ENCODE measurements at regions not wholly inside any gene's neighbourhood (a gene's known extent, or its start where the extent isn't known, plus 50 kb on each side); places are given as distances from the start of the nearest gene placed in this dataset.
"Not testable (repeated sequence)": the region's sequence is repeated elsewhere in the genome, so short reads cannot be mapped to it uniquely, and the experiment has no call there.

GRCh38 chr2:52343010-52343409, 1311.1 kb upstream of the NRXN1 start:
- no peak for FAIRE-seq

DNA sequence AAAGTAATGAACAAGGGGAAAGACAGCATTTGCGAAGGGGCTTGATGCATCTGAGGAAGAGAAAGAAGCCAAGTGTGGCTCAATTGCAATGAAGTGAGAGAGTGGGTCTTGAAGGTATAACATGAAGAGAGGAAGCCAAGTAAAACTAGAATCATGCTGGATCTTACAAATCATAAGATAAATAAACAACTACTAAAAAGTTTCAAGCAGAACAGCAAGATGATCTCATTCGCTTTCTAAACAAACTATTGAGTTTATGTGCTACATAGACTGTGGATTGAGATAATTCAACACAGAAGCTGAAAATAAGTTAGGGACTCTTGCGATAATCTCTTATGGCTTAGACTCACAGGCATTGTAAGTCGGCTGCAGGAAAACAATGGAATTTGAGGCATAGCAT, 1310.5 kb upstream of the NRXN1 start:
- FAIRE-seq: no peak

DNA sequence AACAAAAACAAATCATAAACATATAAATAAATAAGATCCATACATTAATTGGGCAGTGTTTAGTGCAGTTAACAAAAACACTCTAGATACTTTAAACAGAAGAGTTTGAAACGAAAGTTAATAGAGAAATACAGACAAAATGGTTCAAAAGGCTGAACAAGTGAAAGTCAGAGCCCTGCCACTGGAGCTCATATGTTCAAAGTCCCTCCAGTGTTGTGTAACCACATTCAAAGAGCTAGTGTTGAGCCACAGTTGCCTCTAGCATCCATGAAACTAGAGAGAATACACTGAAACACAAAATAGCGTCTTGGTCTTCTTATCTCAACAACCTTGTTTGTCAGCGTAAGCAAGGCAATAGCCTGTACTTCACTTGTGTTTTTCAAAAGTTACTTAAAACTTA, 1309.8 kb upstream of the NRXN1 start:
- no peak for FAIRE-seq

GRCh38 chr2:52340171-52340570, 1308.2 kb upstream of the NRXN1 start:
- no peak for FAIRE-seq

GRCh38 chr2:52337786-52338185, 1305.9 kb upstream of the NRXN1 start:
- FAIRE-seq: not testable (repeated sequence)

DNA sequence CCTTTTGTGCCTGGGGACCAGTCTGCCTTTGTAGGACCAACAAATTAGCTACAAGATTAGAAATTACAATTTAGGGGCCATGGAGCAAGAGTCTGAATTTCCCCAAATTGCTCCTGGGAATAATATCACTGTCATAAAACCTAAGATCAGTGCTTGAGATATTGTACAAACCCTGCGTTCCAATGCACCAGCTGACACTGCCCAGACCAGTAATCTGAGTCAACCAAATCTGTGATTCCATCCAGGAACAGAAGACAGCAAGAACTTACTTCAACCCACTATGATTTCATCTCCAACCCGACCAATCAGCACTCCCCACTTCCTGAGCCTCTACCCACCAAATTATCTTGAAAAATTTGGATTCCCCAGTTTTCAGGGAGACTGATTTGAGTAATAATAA, 1305.0 kb upstream of the NRXN1 start:
- no peak for FAIRE-seq

- FAIRE-seq: no peak
Observed at GRCh38 chr2:52335727-52336126, 1303.8 kb upstream of the NRXN1 start.

- no peak for FAIRE-seq
Observed at GRCh38 chr2:52334185-52334584, 1302.3 kb upstream of the NRXN1 start.

DNA sequence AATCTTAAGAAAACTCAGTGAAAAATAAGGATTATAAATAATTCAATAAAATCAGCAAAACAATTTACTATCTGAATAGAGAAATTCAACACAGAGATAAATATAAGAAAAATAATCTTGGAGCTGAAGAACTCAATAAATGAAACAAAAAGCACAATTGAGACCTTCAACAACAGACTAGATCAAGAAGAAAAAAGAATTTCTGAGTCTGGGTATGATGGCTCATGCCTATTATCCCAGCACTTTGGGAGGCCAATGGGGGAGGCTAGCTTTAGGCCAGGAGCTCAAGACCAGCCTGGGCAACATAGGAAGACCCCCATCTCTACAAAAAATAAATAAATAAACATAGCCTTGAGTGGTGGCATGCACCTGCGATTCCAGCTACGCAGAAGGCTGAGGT, 1295.7 kb upstream of the NRXN1 start:
- no peak for FAIRE-seq

GRCh38 chr2:52314231-52314630, 1282.3 kb upstream of the NRXN1 start:
- no peak for FAIRE-seq

- FAIRE-seq: no peak
Observed at GRCh38 chr2:52312486-52312885, 1280.6 kb upstream of the NRXN1 start.

- FAIRE-seq: no peak
Observed at GRCh38 chr2:52311862-52312261, 1279.9 kb upstream of the NRXN1 start.

- FAIRE-seq: no peak
Observed at GRCh38 chr2:52308156-52308555, 1276.2 kb upstream of the NRXN1 start.

GRCh38 chr2:52294628-52295027, 1262.7 kb upstream of the NRXN1 start:
- no peak for FAIRE-seq

DNA sequence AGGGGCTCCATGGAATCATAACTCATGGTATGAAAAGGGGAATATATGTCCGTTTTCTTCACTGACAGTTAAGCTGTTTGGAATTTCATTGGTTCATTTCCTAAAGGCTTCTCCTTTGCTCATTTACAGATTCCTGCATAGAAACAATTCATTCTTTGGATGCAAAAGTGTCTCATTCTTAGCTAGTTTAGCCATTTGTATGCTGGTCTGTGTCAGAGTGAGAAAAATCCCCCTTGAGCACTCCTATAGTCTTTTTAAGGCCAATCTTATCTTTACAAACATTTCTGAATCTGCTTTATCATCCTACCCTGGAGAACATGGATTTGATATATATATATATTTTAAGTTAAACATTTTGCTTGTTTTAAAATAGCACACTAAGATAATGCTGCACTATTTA, 1260.9 kb upstream of the NRXN1 start:
- FAIRE-seq: no peak

- no peak for FAIRE-seq
Observed at GRCh38 chr2:52289741-52290140, 1257.8 kb upstream of the NRXN1 start.

DNA sequence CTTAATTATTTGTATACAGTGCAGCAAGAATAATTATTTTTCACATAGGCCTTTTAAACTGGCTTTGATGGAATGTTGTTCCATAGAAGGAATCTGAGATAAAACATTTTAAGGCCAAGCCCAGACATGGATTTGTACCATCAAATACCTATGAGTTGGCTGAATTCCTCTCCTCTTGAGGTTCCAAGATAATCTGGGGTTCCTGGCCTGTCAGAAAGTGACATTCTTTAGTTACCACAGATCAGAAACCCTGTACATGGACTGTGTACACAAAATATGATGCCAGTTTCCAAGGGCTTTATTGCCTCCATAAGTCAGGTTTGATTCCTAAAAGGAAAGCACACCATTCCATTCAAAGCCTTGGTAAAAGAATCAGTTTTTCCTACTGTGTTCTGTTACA, 1256.7 kb upstream of the NRXN1 start:
- no peak for FAIRE-seq

GRCh38 chr2:52269696-52270485, 1238.0 kb upstream of the NRXN1 start:
- FAIRE-seq: no peak

DNA sequence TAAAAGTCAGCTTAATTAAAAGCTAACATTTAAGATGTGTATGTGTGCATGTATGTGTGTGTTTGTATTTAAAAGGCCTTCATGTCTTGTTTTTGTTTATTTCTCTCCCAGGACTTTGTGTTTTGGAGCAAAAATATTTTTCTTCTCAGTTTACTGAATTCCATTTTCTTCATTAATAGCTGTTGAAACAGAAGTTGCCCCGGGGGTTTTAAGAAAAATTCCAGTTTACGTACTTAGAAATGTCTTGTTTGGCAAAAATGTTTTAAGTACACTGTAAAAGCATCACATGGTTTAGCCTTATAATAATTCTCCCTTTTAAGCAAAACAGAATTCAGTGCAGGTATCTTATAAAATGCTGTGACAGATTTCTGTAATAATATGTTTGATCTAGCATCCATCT, 1233.0 kb upstream of the NRXN1 start:
- no peak for FAIRE-seq

DNA sequence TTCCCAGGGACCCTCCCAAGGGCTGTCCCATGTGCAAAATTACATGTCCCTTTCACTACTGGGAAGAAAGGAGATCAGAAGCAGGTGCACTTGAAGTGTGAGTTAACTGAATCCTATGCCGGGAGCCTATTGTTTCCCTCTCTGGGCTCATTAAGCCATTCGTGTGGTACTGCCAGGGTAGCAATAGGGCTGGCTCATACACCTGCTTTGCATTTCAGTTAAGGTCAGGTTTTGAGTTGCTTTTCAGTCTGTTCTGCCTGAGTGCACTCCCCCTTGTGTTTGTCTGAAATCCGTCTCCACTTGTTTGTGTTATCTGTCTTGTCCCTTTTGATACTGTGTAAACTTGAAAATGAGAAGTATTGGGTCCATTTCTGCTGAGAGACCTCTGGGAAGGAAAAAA, 1232.6 kb upstream of the NRXN1 start:
- FAIRE-seq: no peak

GRCh38 chr2:52260904-52261303, 1229.0 kb upstream of the NRXN1 start:
- FAIRE-seq: no peak

DNA sequence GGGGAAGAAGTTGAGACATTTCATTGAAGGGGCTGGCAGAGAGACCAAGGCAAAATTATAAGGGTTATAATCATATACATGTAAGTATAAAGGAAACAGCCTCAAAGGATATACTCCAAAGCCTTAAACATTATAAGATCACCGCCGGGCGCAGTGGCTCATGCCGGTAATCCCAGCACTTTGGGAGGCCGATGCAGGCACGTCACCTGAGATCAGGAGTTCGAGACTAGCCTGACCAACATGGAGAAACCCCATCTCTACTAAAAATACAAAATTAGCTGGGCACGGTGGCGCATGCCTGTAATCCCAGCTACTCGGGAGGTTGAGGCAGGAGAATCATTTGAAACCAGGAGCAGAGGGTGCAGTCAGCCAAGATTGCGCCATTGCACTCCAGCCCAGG, 1227.0 kb upstream of the NRXN1 start:
- FAIRE-seq: not testable (repeated sequence)

DNA sequence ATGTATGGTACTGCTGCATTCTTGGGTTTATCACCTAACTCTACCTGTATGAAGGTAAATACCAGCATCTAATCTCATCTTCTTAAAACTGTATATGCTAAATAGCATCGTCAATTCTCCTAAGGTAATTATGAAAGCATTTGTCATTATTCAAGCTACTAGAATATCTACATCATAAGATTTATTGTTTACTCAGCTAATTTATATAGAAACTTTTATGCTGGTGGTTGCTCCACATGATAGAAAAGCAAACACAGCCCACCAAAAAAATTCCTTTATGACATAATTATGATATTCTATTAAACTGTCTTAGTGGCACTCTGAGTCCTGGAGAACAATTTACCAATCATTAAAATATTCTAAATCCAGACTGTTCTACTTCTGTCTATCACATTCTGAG, 1226.1 kb upstream of the NRXN1 start:
- FAIRE-seq: no peak

DNA sequence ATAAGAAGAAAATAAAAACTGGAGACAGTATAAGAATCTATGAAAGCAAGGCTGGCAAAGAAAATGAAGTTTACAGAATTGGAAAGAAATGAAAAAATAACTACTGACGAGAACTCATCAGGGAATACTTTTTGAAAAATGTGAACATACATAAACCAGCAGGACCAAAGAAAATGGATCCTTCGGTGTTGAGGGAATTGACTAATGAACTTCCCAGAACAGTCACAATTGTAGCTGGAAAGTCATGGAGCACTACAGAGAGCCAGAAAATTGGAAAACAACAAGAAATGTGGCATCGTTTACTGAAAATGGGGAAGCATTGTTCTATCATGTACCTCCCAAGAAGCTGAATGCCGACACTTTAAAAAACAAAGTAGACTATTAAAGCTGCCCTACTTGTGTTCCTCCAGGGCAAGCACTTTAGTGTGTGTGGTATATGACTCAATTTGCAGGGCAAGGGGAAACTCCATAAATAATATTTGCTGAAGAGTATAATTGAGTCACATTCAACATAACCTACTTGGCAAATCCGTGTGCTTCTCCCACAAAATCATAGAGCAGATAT, 1221.6 kb upstream of the NRXN1 start:
- no peak for FAIRE-seq

DNA sequence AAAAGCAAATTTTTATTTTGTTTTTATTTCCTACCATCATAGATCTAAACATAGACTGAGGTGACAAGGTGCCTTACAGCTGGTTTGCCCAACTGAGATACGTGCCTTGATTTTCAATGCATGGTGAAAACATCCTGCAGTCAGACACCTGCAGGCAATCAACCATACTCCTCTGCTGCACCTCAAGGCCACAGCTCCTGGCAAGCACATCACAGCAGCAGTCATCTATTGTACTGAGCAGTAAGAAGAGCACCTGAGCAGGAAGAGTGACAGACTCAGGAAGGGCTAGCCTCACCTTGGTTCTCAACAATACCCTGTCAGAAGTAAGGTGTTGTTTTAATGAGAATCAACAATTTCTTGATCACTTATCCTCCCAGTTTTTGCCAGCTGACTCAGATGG, 1206.8 kb upstream of the NRXN1 start:
- FAIRE-seq: no peak

Data from islet of Langerhans (tissue), 1 donor.